ENCODE measurements at regions not wholly inside any gene's neighbourhood (a gene's known extent, or its start where the extent isn't known, plus 50 kb on each side); places are given as distances from the start of the nearest gene placed in this dataset.

DNA sequence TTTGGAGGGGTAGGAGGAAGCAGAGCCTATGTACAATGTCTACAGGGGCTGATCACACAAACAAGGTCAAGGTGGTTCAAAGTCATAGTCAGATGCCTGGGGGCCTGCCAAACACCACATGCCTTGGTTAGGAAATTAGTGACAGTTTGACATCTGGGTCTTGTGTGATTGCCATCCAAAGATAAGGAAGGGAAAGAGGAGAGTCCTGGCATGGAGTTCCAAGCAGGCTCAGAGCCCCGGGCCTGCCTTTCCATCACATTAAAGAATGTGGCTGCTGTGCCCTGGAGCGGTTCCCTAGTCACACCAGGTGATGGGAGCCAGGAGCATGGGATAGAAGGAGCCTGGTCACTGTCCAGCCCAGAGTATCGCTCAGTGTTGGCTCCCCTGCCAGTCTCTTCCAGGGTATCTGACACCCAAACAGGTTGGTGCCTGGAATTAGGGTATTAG, 53.6 kb upstream of the BCL2L14 start:
- TF ChIP-seq EZH2 (IDR thresholded peaks at IDR 0.05; ENCODE audit: insufficient read depth, low read length), result no peak
- TF ChIP-seq, protein P1, sequence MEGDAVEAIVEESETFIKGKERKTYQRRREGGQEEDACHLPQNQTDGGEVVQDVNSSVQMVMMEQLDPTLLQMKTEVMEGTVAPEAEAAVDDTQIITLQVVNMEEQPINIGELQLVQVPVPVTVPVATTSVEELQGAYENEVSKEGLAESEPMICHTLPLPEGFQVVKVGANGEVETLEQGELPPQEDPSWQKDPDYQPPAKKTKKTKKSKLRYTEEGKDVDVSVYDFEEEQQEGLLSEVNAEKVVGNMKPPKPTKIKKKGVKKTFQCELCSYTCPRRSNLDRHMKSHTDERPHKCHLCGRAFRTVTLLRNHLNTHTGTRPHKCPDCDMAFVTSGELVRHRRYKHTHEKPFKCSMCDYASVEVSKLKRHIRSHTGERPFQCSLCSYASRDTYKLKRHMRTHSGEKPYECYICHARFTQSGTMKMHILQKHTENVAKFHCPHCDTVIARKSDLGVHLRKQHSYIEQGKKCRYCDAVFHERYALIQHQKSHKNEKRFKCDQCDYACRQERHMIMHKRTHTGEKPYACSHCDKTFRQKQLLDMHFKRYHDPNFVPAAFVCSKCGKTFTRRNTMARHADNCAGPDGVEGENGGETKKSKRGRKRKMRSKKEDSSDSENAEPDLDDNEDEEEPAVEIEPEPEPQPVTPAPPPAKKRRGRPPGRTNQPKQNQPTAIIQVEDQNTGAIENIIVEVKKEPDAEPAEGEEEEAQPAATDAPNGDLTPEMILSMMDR (IDR thresholded peaks at IDR 0.05; ENCODE audit: insufficient read depth, low read depth, low read length), result no peak
- Mint-ChIP-seq H3K36me3 (ENCODE audit: low read depth, unreplicated experiment) (no peaks in the 10 kb centered on the region), H3K9me3 (ENCODE audit: unreplicated experiment) (no peaks in the 10 kb centered on the region), H3K4me1 (ENCODE audit: low read depth, unreplicated experiment) (peaks cover 7% of the 10 kb centered on the region), H3K27ac (ENCODE audit: unreplicated experiment) (no peak overlapping the region), H3K4me3 (ENCODE audit: unreplicated experiment) (no peak overlapping the region), H3K27me3 (ENCODE audit: low read depth, unreplicated experiment) (peaks cover 3% of the 10 kb centered on the region)
- H3K9ac ChIP-seq (ENCODE audit: low read length), result no peak overlapping the region
- H3K36me3 ChIP-seq (ENCODE audit: insufficient read depth, low read length), result no peaks in the 10 kb centered on the region
- H3K27ac ChIP-seq (ENCODE audit: low read depth, low read length), result no peak overlapping the region
- DNase-seq (ENCODE audit: low read depth), result no peak
- H2AFZ ChIP-seq (ENCODE audit: low read depth, low read length), result no peak overlapping the region
- H3K27me3 ChIP-seq (ENCODE audit: insufficient read depth, low read length), result no peaks in the 10 kb centered on the region
- no peaks in the 10 kb centered on the region for H3K79me2 ChIP-seq (ENCODE audit: insufficient read depth, low read length)
- H3K4me3 ChIP-seq (ENCODE audit: insufficient read depth, low read depth, low read length), result no peak overlapping the region
- no peaks in the 10 kb centered on the region for H3K9me3 ChIP-seq (ENCODE audit: insufficient read depth, low read depth, low read length)
- peaks cover 24% of the 10 kb centered on the region for H3K4me1 ChIP-seq (ENCODE audit: insufficient read depth, low read length)
- no peak for FAIRE-seq
- no peaks in the 10 kb centered on the region for H4K20me1 ChIP-seq (ENCODE audit: insufficient read depth, low read length)
- H3K4me2 ChIP-seq (ENCODE audit: low read length), result peak overlapping the region; percentile 25

- H3K36me3 ChIP-seq (ENCODE audit: insufficient read depth, low read length), result no peaks in the 10 kb centered on the region
- peaks cover 7% of the 10 kb centered on the region for H3K27me3 Mint-ChIP-seq (ENCODE audit: low read depth, unreplicated experiment)
- H3K9me3 ChIP-seq (ENCODE audit: insufficient read depth, low read depth, low read length), result no peaks in the 10 kb centered on the region
- no peak overlapping the region for H3K9ac ChIP-seq (ENCODE audit: low read length)
- H2AFZ ChIP-seq (ENCODE audit: low read depth, low read length), result no peak overlapping the region
- no peak overlapping the region for H3K27ac Mint-ChIP-seq (ENCODE audit: unreplicated experiment)
- H3K27ac ChIP-seq (ENCODE audit: low read depth, low read length), result no peak overlapping the region
- no peaks in the 10 kb centered on the region for H3K27me3 ChIP-seq (ENCODE audit: insufficient read depth, low read length)
- DNase-seq (ENCODE audit: low read depth), result no peak
- H4K20me1 ChIP-seq (ENCODE audit: insufficient read depth, low read length), result no peaks in the 10 kb centered on the region
- peaks cover 24% of the 10 kb centered on the region for H3K4me1 ChIP-seq (ENCODE audit: insufficient read depth, low read length)
- no peak for TF ChIP-seq EZH2 (IDR thresholded peaks at IDR 0.05; ENCODE audit: insufficient read depth, low read length)
- TF ChIP-seq, protein P1 (IDR thresholded peaks at IDR 0.05; ENCODE audit: insufficient read depth, low read depth, low read length), result peak; percentile 19
- no peak overlapping the region for H3K4me2 ChIP-seq (ENCODE audit: low read length)
- H3K9me3 Mint-ChIP-seq (ENCODE audit: unreplicated experiment), result no peaks in the 10 kb centered on the region
- peaks cover 7% of the 10 kb centered on the region for H3K4me1 Mint-ChIP-seq (ENCODE audit: low read depth, unreplicated experiment)
- no peaks in the 10 kb centered on the region for H3K79me2 ChIP-seq (ENCODE audit: insufficient read depth, low read length)
- no peaks in the 10 kb centered on the region for H3K36me3 Mint-ChIP-seq (ENCODE audit: low read depth, unreplicated experiment)
- no peak for FAIRE-seq
- no peak overlapping the region for H3K4me3 Mint-ChIP-seq (ENCODE audit: unreplicated experiment)
- no peak overlapping the region for H3K4me3 ChIP-seq (ENCODE audit: insufficient read depth, low read depth, low read length)
Observed at GRCh38 chr12:12017798-12018197, 52.9 kb upstream of the BCL2L14 start.

- H3K9ac ChIP-seq (ENCODE audit: low read length), result no peak overlapping the region
- Mint-ChIP-seq H3K4me1 (ENCODE audit: low read depth, unreplicated experiment) (peaks cover 7% of the 10 kb centered on the region), H3K27me3 (ENCODE audit: low read depth, unreplicated experiment) (peaks cover 12% of the 10 kb centered on the region), H3K4me3 (ENCODE audit: unreplicated experiment) (no peak overlapping the region), H3K9me3 (ENCODE audit: unreplicated experiment) (no peaks in the 10 kb centered on the region), H3K36me3 (ENCODE audit: low read depth, unreplicated experiment) (no peaks in the 10 kb centered on the region), H3K27ac (ENCODE audit: unreplicated experiment) (no peak overlapping the region)
- no peak for FAIRE-seq
- H3K4me2 ChIP-seq (ENCODE audit: low read length), result no peak overlapping the region
- no peak overlapping the region for H3K4me3 ChIP-seq (ENCODE audit: insufficient read depth, low read depth, low read length)
- H3K79me2 ChIP-seq (ENCODE audit: insufficient read depth, low read length), result no peaks in the 10 kb centered on the region
- no peaks in the 10 kb centered on the region for H4K20me1 ChIP-seq (ENCODE audit: insufficient read depth, low read length)
- H2AFZ ChIP-seq (ENCODE audit: low read depth, low read length), result peak overlapping the region; percentile 36
- H3K36me3 ChIP-seq (ENCODE audit: insufficient read depth, low read length), result no peaks in the 10 kb centered on the region
- peak; percentile 61 for DNase-seq (ENCODE audit: low read depth)
- TF ChIP-seq EZH2 (IDR thresholded peaks at IDR 0.05; ENCODE audit: insufficient read depth, low read length), result no peak
- TF ChIP-seq, protein P1 (IDR thresholded peaks at IDR 0.05; ENCODE audit: insufficient read depth, low read depth, low read length), result no peak
- H3K27ac ChIP-seq (ENCODE audit: low read depth, low read length), result no peak overlapping the region
- peaks cover 24% of the 10 kb centered on the region for H3K4me1 ChIP-seq (ENCODE audit: insufficient read depth, low read length)
- no peaks in the 10 kb centered on the region for H3K27me3 ChIP-seq (ENCODE audit: insufficient read depth, low read length)
- H3K9me3 ChIP-seq (ENCODE audit: insufficient read depth, low read depth, low read length), result no peaks in the 10 kb centered on the region
Observed at GRCh38 chr12:12018454-12018853, 52.3 kb upstream of the BCL2L14 start.

Measured in astrocyte (in vitro differentiated cells and primary cell).